PC-9 (cell line): ENCODE measurements at regions not wholly inside any gene's neighbourhood (a gene's known extent, or its start where the extent isn't known, plus 50 kb on each side); places are given as distances from the start of the nearest gene placed in this dataset.

Experiments used
- BruUV-seq: library from RNA; stranded (reverse); fragments of 400-500 nt; replicated peaks from 2 replicates; lab custom pipeline; 2021; lab: Mats Ljungman, UMichigan
- CTCF ChIA-PET: fragments of 300-600 bp; sonication (Branson Sonifier 250); formaldehyde crosslinking; loops from one replicate; lab custom pipeline; 2022; ENCODE audit warnings: antibody characterized with exemption; lab: Charles Lee
- POLR2A ChIA-PET: fragments of 300-600 bp; sonication (Branson Sonifier 250); formaldehyde crosslinking; loops from one replicate; lab custom pipeline; 2022; ENCODE audit warnings: antibody characterized with exemption; ENCODE audit not compliant: unreplicated experiment; lab: Charles Lee
- DNase-seq, 2 experiments: peaks; one replicate each; pipeline versions ENCODE4 v3.0.0 to v3.0.0-alpha.2; 2015 to 2022; ENCODE audit warnings: mixed read lengths in 1 of 2
- H2AFZ ChIP-seq: fragments of 200-600 bp; sonication (generic); 2 replicates; pipeline ENCODE4 v1.8.1; 2017; ENCODE audit warnings: antibody characterized with exemption
- H3F3A ChIP-seq: fragments of 200-600 bp; sonication (generic); 2 replicates; pipeline ENCODE4 v1.8.1; 2017; ENCODE audit warnings: antibody characterized with exemption, mild to moderate bottlenecking, low read depth; ENCODE audit not compliant: insufficient read depth
- H3K27ac ChIP-seq: fragments of 200-600 bp; sonication (generic); 2 replicates; pipeline ENCODE4 v1.6.1; 2016; ENCODE audit warnings: mixed run types
- H3K27me3 ChIP-seq: fragments of 200-600 bp; sonication (generic); 2 replicates; pipeline ENCODE4 v1.6.1; 2016; ENCODE audit warnings: low read depth, mixed run types; ENCODE audit not compliant: insufficient read depth
- H3K36me3 ChIP-seq: fragments of 200-600 bp; sonication (generic); 2 replicates; pipeline ENCODE4 v1.6.1; 2016; ENCODE audit warnings: low read depth, mixed run types
- H3K4me1 ChIP-seq: fragments of 200-600 bp; sonication (generic); replicated peaks from 2 replicates; pipeline ENCODE4 v1.6.1; 2016; ENCODE audit warnings: mixed run types; ENCODE audit not compliant: insufficient read depth
- H3K4me2 ChIP-seq: fragments of 200-600 bp; sonication (generic); 2 replicates; pipeline ENCODE4 v1.6.1; 2017; ENCODE audit warnings: mixed run types
- H3K4me3 ChIP-seq: fragments of 200-600 bp; sonication (generic); 2 replicates; pipeline ENCODE4 v1.6.1; 2016; ENCODE audit warnings: mixed run types
- H3K79me2 ChIP-seq: fragments of 200-600 bp; sonication (generic); 2 replicates; pipeline ENCODE4 v1.6.1; 2017; ENCODE audit warnings: low read depth, mixed run types
- H3K9me2 ChIP-seq: fragments of 200-600 bp; sonication (generic); 2 replicates; pipeline ENCODE4 v1.8.1; 2017; ENCODE audit warnings: mild to moderate bottlenecking; ENCODE audit not compliant: insufficient read depth
- H3K9me3 ChIP-seq: fragments of 200-600 bp; sonication (generic); 2 replicates; pipeline ENCODE4 v1.8.1; 2016; ENCODE audit warnings: low read depth; ENCODE audit not compliant: insufficient read depth
- H4K20me1 ChIP-seq: fragments of 200-600 bp; sonication (generic); 2 replicates; pipeline ENCODE4 v1.8.1; 2017; ENCODE audit not compliant: insufficient read depth
- EZH2 ChIP-seq: fragments of 200-600 bp; sonication (generic); IDR thresholded peaks from 2 replicates; pipeline ENCODE4 v1.8.0; 2017; ENCODE audit warnings: antibody characterized with exemption, low read depth
- intact Hi-C: fragments of 100-400 bp; cut with micrococcal nuclease; formaldehyde crosslinking; loops from one replicate; pipeline ENCODE4 v1.10.0; 2022; ENCODE audit not compliant: unreplicated experiment
- TF ChIP-seq, protein P1 (sequence below): fragments of 200-600 bp; sonication (generic); conservative IDR thresholded peaks from 2 replicates; pipeline ENCODE4 v1.6.1; 2017; ENCODE audit warnings: mixed run types, antibody characterized with exemption, mild to moderate bottlenecking, moderate library complexity

DNA sequence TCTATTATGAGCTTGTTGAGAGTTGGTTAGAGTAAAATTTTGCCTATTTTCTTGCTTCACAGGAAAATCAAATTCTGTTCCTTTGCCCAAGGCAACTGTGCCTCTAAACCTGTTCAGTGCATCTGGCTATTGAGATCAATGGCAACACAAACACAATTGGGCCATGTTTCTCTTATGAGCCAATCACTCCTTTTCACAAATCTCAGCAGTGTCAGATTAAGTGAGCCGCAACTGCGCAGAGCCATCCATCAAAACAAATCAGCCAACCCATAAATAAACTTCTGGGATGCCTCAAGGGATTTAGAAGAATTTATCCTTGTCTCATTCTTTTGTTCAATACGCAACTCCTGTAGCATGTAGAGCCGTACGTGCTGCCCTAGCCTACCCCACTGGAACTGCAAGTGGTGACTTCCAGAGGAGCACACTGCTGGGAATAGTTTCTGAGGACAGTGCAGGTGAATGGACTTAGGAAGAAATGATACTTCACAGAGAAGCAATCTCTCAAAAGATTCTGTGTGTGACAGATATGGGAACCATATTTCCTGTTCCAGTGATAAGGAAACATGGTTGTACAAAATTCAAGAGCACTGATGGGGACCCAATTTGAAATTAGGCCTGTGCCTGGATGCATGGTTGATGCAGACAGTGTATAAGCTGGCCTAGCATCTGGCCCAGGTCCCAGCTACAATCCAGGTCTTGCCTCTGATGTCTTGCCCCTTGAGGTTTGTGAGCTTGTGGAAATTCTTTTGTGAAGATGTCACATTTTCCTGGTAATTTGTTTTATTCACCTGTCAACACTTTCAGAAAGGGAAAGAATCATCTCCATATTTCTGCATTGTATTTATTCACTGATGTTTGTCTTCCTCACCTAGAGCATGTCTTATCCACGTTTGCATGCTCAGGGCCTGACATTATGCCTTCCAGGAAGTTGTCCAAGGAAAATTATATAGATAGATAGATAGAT, 166.2 kb downstream of the URB2 start:
- POLR2A ChIA-PET: no interaction called here
- Histone ChIP-seq H3K4me2 (no peak overlapping the region), H2AFZ (no peak overlapping the region), H3K36me3 (no peaks in the 10 kb centered on the region), H3K27ac (no peak overlapping the region), H3K27me3 (peaks cover 36% of the 10 kb centered on the region), H3K79me2 (no peaks in the 10 kb centered on the region), H4K20me1 (no peaks in the 10 kb centered on the region), H3F3A (no peaks in the 10 kb centered on the region), H3K4me3 (no peak overlapping the region), H3K9me2 (no peaks in the 10 kb centered on the region), H3K4me1 (no peaks in the 10 kb centered on the region), H3K9me3 (no peaks in the 10 kb centered on the region)
- TF ChIP-seq, protein P1, sequence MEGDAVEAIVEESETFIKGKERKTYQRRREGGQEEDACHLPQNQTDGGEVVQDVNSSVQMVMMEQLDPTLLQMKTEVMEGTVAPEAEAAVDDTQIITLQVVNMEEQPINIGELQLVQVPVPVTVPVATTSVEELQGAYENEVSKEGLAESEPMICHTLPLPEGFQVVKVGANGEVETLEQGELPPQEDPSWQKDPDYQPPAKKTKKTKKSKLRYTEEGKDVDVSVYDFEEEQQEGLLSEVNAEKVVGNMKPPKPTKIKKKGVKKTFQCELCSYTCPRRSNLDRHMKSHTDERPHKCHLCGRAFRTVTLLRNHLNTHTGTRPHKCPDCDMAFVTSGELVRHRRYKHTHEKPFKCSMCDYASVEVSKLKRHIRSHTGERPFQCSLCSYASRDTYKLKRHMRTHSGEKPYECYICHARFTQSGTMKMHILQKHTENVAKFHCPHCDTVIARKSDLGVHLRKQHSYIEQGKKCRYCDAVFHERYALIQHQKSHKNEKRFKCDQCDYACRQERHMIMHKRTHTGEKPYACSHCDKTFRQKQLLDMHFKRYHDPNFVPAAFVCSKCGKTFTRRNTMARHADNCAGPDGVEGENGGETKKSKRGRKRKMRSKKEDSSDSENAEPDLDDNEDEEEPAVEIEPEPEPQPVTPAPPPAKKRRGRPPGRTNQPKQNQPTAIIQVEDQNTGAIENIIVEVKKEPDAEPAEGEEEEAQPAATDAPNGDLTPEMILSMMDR: no peak
- no peak for TF ChIP-seq EZH2
- no TSS peak for BruUV-seq
- intact Hi-C loops: no loop called here
- CTCF ChIA-PET: no interaction called here
- DNase-seq: no peak

DNA sequence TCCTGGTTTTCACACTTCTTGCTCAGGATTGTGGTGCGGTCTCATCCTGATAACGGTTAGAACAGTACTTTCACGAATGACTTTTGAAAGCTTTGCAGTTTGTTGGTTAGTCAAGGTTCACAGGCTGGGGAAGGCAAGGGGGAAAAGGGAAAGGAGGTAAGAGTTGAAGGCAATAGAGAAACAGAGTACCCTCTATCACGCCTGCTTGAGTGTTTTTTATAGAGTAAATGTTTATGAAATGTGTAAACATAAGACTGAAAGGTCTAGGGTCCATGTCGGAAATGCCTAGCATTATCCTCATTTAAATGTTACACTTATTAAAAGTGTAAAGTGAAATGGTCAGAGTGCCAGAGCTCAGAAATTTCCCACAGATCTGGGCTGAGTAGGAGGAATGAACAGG, 167.4 kb downstream of the URB2 start:
- no peaks in the 10 kb centered on the region for H3K9me2 ChIP-seq
- no peak overlapping the region for H3K4me2 ChIP-seq
- POLR2A ChIA-PET: no interaction called here
- no peak for TF ChIP-seq EZH2
- TF ChIP-seq, protein P1: no peak
- no peaks in the 10 kb centered on the region for H3F3A ChIP-seq
- intact Hi-C loops: no loop called here
- no peaks in the 10 kb centered on the region for H3K79me2 ChIP-seq
- H3K36me3 ChIP-seq: no peaks in the 10 kb centered on the region
- H3K4me3 ChIP-seq: no peak overlapping the region
- H3K4me1 ChIP-seq: no peaks in the 10 kb centered on the region
- no peak for DNase-seq
- BruUV-seq: no TSS peak
- CTCF ChIA-PET: no interaction called here
- peaks cover 36% of the 10 kb centered on the region for H3K27me3 ChIP-seq
- H3K9me3 ChIP-seq: no peaks in the 10 kb centered on the region
- H3K27ac ChIP-seq: no peak overlapping the region
- no peak overlapping the region for H2AFZ ChIP-seq
- no peaks in the 10 kb centered on the region for H4K20me1 ChIP-seq

DNA sequence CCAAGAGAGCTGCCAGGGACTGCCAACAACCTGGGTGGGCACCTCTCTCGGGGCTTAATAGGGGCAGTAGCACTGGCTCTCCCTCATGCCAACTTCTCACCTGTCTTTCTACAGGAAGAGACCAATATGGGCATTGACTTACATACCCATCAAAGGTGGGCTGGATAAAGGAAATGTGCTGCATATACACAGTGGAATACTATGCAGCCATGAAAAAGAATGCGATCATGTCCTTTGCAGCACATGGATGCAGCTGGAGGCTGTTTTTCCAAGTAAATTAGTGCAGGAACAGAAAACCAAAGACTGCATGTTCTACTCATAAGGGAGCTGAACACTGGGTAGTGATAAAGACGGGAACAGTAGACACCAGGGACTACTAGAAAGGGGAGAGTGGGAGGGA, 172.5 kb downstream of the URB2 start:
- Histone ChIP-seq H3K4me1 (0 out of 2 replicates have a peak, but pooled peaks cover 4% of the 10 kb centered on the region), H3K27ac (no peak overlapping the region), H3K36me3 (no peaks in the 10 kb centered on the region), H3K9me2 (no peaks in the 10 kb centered on the region), H3K9me3 (no peaks in the 10 kb centered on the region), H3K4me3 (no peak overlapping the region), H4K20me1 (no peaks in the 10 kb centered on the region), H3F3A (0 out of 2 replicates have a peak, but pooled peaks cover under 1% of the 10 kb centered on the region), H2AFZ (no peak overlapping the region), H3K4me2 (no peak overlapping the region), H3K79me2 (no peaks in the 10 kb centered on the region), H3K27me3 (peaks cover 28% of the 10 kb centered on the region)
- no TSS peak for BruUV-seq
- no peak for TF ChIP-seq EZH2
- TF ChIP-seq, protein P1: no peak
- intact Hi-C loops: no loop called here
- CTCF ChIA-PET: no interaction called here
- POLR2A ChIA-PET: no interaction called here
- DNase-seq: no peak
